Upper lobe of right lung (tissue), 1 donor: ENCODE measurements at regions not wholly inside any gene's neighbourhood (a gene's known extent, or its start where the extent isn't known, plus 50 kb on each side); places are given as distances from the start of the nearest gene placed in this dataset.
A peak's percentile ranks its signal among the peaks of the same experiment; 100 is the strongest.
"Not testable (repeated sequence)": the region's sequence is repeated elsewhere in the genome, so short reads cannot be mapped to it uniquely, and the experiment has no call there.

Experiments
- ATAC-seq: fragments of 200-7000 bp; cut with Tn5 transposase; one replicate; pipeline ENCODE4 v1.9.1; 2020; ENCODE audit warnings: mild to moderate bottlenecking, moderate library complexity
- DNase-seq: peaks from one replicate; pipeline ENCODE4 v3.0.0-alpha.2; 2020
- H3K27ac ChIP-seq: fragments of 200-600 bp; one replicate; pipeline ENCODE4 v1.8.0; 2022
- H3K27me3 ChIP-seq: fragments of 200-600 bp; one replicate; pipeline ENCODE4 v1.8.0; 2022; ENCODE audit warnings: mild to moderate bottlenecking
- H3K36me3 ChIP-seq: fragments of 200-600 bp; one replicate; pipeline ENCODE4 v1.8.0; 2022
- H3K4me1 ChIP-seq: fragments of 200-600 bp; one replicate; pipeline ENCODE4 v1.8.0; 2022
- H3K4me3 ChIP-seq: fragments of 200-600 bp; one replicate; pipeline ENCODE4 v1.8.0; 2022; ENCODE audit warnings: mild to moderate bottlenecking
- H3K9me3 ChIP-seq: fragments of 200-600 bp; one replicate; pipeline ENCODE4 v1.8.0; 2022
- CTCF ChIP-seq: fragments of 200-600 bp; IDR thresholded peaks from one replicate; pipeline ENCODE4 v1.8.0; 2022; ENCODE audit warnings: antibody characterized with exemption
- intact Hi-C: fragments of 100-400 bp; cut with DNase I; formaldehyde crosslinking; loops from one replicate; pipeline ENCODE4 v1.11.0; 2022
- donor health status: DM: no; HTN: yes; CAD: no; lungs with severe emphysema.

GRCh38 chr14:105947599-105947998 is 421.2 kb downstream of the TMEM121 start:
- DNase-seq = no peak
- H3K36me3 ChIP-seq = no peaks in the 10 kb centered on the region
- no peak overlapping the region for H3K4me3 ChIP-seq
- no peaks in the 10 kb centered on the region for H3K4me1 ChIP-seq
- intact Hi-C loops = no loop called here
- TF ChIP-seq CTCF = no peak
- H3K27ac ChIP-seq = no peak overlapping the region
- no peak for ATAC-seq
- no peaks in the 10 kb centered on the region for H3K9me3 ChIP-seq
- no peaks in the 10 kb centered on the region for H3K27me3 ChIP-seq

- H3K27ac ChIP-seq, intact Hi-C loops, H3K27me3 ChIP-seq, DNase-seq, H3K4me1 ChIP-seq, H3K4me3 ChIP-seq, H3K9me3 ChIP-seq, H3K36me3 ChIP-seq: not testable (repeated sequence)
- peak; percentile 72 for ATAC-seq
Measured at GRCh38 chr14:105948955-105949354, 422.6 kb downstream of the TMEM121 start.

GRCh38 chr14:105950364-105950892 is 424.0 kb downstream of the TMEM121 start:
- ATAC-seq, H3K36me3 ChIP-seq, H3K4me1 ChIP-seq, H3K27ac ChIP-seq, intact Hi-C loops, DNase-seq, H3K27me3 ChIP-seq, H3K4me3 ChIP-seq, H3K9me3 ChIP-seq: not testable (repeated sequence)

- ATAC-seq (no peak), DNase-seq (no peak)
- no peaks in the 10 kb centered on the region for H3K27me3 ChIP-seq
- TF ChIP-seq CTCF = no peak
- intact Hi-C loops = no loop called here
- H3K36me3 ChIP-seq = no peaks in the 10 kb centered on the region
- no peak overlapping the region for H3K27ac ChIP-seq
- no peak overlapping the region for H3K4me3 ChIP-seq
- no peaks in the 10 kb centered on the region for H3K4me1 ChIP-seq
- no peaks in the 10 kb centered on the region for H3K9me3 ChIP-seq
Measured at GRCh38 chr14:105951399-105951798, 425.0 kb downstream of the TMEM121 start.

GRCh38 chr14:105952222-105952621 is 425.8 kb downstream of the TMEM121 start:
- no peaks in the 10 kb centered on the region for H3K36me3 ChIP-seq
- H3K4me1 ChIP-seq = no peaks in the 10 kb centered on the region
- no peak overlapping the region for H3K27ac ChIP-seq
- intact Hi-C loops = no loop called here
- ATAC-seq = no peak
- no peak overlapping the region for H3K4me3 ChIP-seq
- no peak for DNase-seq
- no peaks in the 10 kb centered on the region for H3K27me3 ChIP-seq
- no peaks in the 10 kb centered on the region for H3K9me3 ChIP-seq
- no peak for TF ChIP-seq CTCF

GRCh38 chr14:105952826-105953225 is 426.4 kb downstream of the TMEM121 start:
- no peaks in the 10 kb centered on the region for H3K27me3 ChIP-seq
- H3K27ac ChIP-seq = no peak overlapping the region
- TF ChIP-seq CTCF = no peak
- H3K4me1 ChIP-seq = no peaks in the 10 kb centered on the region
- DNase-seq (no peak), ATAC-seq (no peak)
- no peak overlapping the region for H3K4me3 ChIP-seq
- intact Hi-C loops = no loop called here
- H3K9me3 ChIP-seq = no peaks in the 10 kb centered on the region
- no peaks in the 10 kb centered on the region for H3K36me3 ChIP-seq

- intact Hi-C loops, H3K4me1 ChIP-seq, ATAC-seq, H3K4me3 ChIP-seq, H3K27me3 ChIP-seq, H3K9me3 ChIP-seq, H3K36me3 ChIP-seq, H3K27ac ChIP-seq, DNase-seq: not testable (repeated sequence)
Measured at GRCh38 chr14:105961625-105962024, 435.2 kb downstream of the TMEM121 start.
